NCI-H146 treated with DMSO at 0.1 percent for 48 hours (cell line): ENCODE measurements at regions not wholly inside any gene's neighbourhood (a gene's known extent, or its start where the extent isn't known, plus 50 kb on each side); places are given as distances from the start of the nearest gene placed in this dataset.
A peak's percentile ranks its signal among the peaks of the same experiment; 100 is the strongest.

Source experiments
- DNase-seq: peaks from one replicate; lab custom pipeline; 2025; ENCODE audit not compliant: unreplicated experiment; lab: John Stamatoyannopoulos, UW

DNA sequence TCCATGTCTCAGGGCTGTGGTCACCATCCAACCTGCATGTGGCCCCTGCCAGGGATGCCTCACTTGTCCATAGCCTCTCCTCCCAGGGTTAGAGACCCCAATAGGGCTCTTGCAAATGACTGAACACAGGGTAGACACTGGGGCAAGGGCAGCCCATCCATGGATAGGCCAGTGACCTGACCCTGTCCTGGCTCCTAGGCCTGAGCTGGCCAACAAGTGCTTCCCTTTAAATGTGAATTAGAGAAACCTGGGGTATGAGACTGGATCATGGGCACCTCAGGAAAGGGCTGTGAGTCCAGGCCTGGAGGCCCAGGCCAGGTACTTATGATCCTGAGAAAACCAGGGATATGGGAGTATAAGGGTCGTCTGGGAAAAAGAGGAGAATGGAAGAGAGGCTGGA, 64.5 kb downstream of the COPS8 start:
- DNase-seq = no peak

DNA sequence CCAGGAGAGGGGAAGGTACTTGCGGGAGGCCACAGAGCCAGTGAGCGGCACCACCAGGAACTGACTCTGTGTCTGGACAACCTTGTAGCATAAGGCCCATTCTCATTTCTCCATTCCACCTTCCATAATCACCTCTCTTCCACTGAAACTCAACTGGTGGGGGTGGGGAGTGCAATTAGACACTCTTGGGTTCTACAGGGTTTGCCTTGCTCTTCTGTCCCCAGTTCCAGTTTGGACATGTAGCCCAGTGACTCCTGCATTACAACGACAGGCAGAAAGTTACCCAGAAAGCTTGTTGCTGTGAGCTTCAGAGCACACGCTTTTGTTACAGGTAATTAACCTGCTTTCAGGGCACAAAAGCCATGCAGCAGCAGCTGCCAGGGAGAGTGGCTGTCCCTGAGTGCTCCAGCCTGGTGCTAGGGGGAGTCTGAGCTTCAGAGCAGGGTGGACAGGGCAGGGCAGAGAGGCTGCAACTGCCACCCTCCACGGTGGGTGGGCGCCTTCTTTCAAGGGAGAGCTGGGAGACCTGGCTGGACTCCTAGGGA, 65.2 kb downstream of the COPS8 start:
- peak; percentile 71 for DNase-seq

DNA sequence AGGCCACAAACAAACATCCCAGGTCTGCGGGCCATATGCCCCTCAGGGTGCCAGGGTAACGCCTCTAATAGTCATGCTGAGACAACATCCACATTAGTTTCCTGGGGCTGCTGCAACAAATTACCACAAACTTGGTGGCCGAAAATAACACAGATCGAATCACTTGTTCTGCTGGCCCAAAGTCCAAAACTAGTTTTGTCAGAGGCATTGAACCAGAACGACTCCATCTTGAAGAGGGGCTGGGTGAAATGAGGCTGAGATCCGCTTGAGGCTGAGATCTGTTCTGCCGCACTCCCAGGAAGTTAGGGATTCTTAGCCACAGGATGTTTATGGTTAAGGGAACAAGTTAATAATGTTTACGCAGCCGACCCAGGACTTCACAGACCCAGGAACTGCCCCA, 66.7 kb downstream of the COPS8 start:
- DNase-seq = no peak

DNA sequence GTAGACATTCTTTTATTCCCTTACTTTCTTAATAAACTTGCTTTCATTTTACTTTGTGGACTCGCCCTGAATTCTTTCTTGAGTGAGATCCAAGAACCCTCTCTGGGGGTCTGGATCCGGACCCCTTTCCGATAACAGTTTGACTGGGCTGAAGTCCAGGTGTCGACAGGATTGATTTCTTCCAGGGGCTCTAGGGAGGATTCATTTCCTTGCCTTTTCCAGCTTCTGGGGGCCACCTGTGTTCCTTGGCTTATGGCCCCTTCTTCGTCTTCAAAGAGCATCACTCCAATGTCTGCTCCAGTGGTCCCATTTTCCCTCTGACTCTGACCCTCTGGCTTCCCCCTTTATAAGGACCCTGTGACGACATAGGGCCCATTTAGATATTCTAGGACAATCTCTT, 67.5 kb downstream of the COPS8 start:
- DNase-seq = no peak

DNA sequence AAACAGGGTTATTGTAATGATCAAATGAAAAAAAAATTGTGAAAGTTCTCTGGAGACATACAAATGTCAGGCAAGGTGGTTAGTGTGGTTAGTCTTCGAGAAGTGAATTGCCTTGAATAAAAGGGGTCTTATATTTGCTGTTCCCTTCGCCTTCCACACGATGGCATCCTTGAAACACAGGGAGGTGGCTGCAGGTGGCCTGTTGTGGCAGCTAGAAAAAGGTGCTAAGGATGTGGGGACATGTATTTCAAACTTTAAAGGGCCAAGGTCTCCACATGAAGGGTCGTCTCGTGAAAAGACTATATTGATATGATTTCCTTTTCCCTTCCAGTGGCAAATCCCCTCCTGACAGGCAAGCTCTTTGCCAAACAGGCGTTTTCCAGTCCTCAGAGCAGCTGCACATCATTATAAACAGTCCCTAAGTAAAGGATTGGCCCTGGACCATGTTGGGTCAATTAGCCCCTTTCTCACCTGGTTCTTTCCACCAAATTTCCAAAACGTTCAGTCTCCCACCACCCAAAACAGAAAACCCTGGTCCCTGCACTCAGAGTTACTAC, 68.5 kb downstream of the COPS8 start:
- peak; percentile 37 for DNase-seq

DNA sequence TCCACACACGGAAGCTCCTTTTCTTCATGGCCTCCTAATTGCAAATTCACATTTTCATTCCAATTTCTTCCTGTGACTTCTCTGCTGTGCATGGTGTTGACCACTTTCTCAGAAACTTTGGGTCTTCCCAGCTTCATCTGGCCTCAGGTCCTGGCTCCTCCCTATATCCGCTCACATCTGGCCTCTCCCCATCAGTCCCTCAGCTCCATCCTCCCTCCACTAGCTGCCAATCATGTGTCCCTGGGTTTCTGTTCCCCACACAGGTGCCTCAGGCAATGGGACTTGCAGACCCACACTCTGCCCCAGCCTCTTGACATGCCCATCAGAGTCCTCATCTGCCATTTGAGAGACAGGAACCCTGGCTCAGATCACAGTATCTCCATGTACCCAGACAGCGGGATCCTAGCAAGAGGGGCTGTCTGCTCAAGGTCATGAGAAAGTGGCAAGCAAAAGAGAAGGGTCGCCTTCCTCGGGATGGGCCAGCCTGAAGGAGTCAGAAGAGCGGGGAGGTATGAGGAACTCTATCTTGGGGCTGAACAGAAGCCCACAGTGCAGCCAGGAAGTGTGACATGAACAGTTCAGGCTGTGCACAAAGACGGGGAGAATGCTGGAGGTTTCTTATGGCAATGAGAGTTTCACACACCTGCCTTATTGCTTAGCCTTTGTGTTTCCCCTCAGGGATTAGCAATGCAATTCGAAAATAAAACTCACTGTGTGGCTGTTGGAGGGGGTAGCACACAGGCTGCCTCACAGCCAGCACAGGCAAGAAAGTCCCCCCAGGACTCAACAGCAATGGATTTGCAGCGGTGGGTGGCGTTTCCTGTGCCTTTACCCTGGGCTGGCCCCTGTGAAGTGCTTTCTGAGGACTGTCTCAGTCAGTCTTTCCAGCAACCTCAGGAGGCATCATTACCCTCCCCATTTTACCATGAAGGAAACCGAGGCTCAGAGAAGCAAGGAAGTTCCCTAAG, 69.5 kb downstream of the COPS8 start:
- DNase-seq = no peak

DNA sequence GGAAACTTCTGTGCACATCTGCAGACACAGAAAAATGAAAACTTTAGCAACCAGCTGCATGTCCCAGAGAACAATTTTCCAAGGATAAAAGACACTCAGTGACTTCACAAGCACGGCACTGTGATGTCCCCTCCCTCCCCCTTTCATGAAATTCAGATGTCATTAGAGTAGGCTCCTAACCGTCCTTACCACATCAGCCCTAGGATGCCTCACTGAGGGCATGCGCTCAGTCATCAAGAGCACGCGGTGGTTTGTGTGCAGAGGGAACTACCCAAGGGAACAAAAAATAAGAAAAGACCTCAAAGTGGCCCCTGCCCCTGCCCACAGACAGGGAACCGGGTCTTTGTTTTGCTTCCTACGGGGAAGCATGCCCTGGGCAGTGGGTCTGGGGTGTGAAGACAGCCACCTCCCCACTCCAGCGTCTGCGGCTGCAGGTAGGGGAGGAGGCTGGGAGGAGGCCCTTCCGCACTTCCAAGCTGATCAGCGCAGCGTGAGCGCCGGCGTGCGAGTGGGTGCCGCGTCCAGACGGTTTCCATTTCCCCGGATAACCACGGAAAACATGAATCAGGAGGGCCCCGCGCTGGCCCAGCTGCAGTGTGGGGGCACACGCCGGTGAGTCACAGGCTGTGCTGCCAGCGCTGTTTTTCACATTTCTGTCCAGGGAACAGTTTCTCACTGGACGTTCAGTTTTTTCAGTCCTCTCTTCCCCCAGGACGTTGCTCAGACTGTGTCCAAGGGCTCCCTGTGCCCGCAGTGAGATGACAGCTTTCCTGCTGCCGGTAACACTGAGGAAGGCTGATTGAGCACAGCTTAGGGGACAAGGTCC, 70.6 kb downstream of the COPS8 start:
- DNase-seq = no peak

DNA sequence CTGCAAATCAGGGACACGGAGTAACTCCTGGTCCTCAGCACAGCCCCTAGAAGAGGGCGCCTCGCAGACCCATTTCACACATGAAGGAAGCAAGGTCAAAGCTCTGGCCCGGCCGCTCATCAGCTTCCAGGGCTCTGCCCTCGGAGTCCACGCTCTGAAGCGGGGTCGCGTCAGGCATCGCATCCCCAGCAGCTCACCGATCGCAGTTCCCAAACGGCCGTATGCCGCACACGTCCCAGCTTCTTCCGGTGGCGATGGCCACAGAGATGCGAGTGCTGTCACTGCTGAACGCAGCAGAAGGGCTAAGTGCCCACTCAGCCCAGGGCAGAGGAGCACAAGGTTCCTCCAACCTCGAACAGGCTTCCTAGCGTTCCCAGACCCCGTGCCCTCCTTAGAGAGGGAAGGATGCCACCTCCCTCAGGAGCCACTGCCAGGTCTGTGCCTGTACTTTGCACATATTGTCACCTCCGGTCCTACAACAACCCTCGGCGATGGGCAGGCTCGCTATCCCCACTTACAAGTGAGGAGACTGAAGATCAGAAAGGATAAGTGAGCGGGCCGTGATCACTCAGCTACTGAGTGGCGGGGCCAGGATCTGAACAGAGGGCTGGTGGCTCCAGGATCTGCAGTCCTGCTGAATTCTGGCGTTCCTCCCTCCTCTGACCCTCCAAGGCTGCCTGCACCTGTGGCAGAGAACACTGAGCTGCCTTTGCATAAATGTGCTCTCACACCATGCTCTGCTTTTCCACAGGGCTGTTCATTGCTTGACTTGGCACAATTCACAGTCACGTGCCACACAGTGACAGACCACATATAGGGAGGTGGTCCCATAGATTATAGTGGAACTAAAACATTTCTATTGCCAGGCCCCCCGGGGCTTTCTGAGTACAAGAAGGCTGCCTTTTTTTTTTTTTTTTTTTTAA, 71.4 kb downstream of the COPS8 start:
- DNase-seq = no peak

DNA sequence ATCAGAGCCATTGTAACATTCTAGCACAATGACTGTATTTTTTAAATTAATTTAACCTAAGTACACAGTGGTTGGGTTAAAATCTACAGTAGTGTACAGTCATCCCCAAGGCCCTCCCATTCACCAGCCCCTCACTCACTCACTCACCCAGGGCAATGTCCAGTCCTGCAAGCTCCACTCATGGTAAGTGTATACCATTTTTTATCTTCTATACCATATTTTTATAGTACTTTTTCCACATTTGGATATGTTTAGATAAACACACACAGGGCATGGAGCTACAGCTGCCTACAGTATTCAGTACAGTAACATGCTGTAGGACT, 72.1 kb downstream of the COPS8 start:
- DNase-seq = no peak

DNA sequence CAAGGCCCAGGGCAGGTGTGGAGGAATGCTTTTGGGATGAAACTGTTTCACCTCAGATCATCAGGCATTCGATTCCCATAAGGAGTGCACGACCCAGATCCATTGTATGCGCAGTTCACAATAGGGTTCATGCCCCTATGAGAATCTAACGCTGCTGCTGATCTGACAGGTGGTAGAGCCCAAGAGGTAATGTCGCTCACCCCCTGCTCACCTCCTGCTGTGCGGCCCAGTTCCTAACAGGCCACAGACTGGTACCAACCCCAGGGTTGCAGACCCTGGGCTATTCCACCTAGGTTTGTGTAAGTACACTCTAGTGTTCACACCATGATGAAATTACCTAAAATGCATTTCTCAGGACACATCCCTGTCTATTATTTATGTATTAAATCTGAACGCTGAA, 72.5 kb downstream of the COPS8 start:
- DNase-seq = no peak

DNA sequence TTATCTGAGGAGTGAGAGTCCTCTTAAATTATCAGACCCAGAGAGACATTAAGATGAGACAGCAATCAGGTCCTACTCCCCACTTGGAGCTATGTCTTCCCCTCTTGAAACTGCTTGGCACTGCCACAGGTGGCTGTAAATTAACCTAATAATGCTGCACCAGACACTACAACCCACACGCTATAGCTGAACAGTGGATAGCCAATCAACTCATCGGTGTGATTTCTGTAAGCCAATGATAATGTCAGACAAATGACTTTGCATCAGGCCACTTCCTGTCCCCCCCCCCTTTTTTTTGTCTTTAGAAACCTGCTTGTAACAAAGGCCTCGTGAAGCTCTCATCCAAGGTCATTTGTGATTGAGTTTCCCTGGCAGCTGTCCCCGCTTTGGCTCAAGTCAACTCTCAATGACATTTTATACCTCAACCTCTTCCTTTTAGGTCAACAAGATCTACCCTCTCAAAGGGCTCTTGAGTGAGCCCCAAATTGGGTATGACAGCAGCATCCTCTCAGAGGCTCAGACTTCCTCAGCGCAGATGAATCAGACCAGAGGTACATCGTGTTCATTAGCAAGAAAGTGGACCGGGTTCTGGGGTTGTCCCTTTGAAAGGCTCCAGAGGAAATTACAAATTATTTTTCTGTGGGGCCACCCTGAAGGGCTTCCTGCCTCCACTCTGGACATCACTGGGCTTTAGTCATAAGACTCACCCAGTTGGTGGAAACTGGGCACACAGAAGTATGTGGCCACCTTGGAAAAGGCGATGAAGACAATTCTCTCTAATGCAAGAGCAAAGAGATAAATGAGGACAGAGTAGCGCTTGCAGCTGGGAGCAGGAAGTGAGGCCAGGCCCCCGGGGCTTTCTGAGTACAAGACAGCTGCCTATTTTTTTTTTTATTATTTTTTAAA, 73.6 kb downstream of the COPS8 start:
- DNase-seq = no peak

DNA sequence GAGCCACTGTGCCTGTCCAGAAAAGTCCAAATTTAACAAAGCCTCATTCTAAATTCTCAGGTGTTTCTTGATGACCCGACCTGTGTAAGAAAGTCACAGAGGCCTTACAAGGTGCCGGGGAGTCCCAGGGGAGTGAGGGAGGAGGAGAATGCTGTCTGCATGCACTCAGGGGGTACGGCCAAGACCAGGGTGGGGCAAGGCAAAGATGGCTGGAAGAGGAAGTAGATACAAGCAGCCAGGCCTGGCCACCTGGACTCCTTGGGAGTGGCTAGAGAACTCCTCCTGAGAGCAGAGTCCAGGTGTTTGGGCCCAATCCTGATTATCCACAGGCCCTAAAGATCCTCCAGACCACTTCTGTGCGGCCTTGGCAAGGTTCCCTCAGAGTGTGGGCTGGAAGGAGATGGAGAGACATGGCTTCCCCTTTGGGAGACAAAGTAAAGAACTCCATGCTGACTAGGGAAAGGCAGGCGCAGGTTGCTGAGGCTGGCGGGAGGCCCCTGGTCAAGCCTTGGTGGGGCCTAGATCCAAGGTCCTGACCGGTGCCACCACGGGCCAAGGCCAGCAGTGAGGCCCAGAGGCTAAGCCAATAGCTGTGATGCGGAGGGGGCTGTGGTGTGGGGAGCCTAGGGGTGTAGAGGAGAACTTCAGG, 74.7 kb downstream of the COPS8 start:
- no peak for DNase-seq

DNA sequence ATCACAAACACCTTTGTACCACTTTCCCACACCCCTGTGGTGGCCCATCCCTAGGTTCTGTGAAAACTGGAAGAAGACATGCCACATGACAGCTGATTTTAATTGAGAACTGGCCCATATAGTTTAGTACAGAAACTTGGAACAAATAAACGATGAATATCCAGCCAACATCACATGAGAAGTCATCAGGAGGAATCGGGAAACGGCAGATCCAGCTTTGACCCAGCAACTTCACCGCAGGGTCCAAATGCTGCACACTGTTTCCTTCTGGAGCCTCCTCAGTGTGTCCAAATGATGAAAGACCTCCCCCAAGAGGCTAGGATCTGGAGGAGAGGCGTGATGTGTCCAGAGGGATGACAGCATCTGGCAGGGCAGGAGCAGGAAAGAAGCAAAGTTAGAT, 75.5 kb downstream of the COPS8 start:
- DNase-seq = no peak

DNA sequence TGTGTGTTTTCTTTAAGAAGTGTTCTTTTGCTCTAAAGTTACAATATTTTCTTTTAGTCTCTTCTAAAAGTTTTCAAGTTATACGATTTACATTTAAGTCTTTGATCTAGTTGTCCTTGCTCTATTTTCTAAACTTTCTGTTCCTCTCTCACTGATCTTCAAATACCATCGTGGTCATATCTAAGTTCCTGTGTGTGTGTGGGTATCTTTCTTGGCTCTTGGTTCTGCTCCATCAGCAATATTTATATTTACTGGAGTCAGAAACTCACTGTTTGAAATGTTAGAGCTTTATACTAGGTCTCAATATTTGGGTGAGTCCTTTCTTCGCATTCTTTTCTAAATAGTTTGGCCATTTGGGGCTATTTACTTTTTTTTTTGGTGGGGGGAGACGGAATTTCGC, 77.3 kb downstream of the COPS8 start:
- DNase-seq = no peak

DNA sequence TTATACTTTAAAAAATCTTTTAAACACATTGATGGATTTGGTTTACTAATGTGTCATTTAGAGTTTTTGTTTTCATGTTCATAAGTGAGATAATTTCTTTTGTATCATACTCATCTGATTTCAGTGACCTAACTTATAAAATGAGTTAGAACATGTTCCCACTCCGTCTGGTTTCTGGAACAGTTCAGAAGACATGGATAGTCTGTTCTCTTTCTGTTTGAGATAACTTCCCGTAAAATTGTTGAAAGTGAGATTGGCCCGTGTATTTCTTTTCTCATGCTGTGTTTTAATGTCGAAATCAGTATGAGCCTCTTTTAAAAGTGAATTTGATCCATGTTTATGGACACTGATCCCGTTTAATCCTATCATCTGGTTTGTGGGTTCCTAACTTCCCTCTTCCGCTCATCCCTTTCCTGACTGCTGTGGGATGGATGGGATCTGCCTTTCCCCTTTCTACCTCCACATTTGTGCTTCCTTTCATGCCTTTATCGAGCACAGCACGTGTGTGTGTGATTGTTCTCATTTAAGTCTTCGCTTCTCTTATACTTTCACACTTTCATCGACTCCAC, 78.9 kb downstream of the COPS8 start:
- DNase-seq = no peak

DNA sequence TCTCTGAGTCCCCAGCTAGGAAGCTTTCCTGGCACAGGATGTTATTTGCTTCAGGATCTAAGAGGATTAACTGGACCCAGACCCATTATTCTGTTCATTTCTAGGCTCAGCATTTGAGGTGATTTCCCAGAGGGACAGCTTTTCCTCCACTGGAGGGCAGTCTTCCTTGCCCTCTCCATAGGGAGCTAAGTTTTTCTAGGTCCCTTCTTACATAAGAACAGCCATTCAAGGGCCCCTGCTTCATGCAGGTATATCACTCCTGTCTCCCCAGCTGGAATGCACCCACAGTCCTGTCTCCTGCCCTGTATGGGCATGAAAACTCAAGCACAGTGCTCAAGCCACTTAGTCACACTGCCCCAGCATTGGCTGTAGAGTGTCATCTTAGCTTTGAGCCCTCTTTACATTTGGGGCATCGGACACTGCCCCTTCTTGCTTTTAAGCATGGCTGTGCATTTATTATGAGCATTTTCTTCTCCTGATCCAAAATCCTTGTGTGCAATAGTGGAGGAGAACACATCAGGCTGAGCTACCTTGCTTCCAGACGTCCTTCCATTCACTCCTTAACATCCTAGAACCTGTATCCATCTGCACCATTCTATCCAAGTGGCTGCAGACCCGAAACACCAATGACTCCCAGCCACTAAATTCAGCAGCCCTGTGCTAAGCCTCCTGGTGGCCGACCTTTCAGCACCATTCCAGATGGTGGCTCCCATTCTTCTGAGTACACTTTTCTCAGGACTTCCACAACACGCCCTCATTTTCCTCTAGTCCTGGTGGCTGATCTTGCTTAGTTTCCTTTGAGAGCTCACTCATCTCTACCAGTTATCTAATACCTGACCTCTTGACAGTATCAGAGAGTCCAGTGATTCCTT, 80.0 kb downstream of the COPS8 start:
- peak; percentile 9 for DNase-seq

DNA sequence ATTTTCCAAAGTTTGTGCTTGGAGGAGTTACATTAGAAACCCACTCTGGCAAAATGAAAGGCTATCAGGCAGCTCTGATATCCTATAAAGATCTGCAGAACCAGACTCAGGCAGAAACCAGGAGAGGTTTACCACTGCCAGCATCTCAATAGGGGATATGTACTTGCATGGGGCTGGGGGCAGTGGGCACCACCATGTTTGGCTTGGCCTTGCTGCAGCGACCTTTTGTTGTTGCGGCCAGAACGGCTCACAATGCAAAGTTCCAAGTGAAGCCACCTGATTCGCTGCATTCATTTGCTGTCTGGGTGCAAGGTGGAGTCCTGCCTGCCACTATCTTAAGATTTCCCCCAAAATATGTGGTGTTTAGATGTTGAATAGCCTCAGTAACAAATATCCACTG, 81.3 kb downstream of the COPS8 start:
- DNase-seq = no peak

DNA sequence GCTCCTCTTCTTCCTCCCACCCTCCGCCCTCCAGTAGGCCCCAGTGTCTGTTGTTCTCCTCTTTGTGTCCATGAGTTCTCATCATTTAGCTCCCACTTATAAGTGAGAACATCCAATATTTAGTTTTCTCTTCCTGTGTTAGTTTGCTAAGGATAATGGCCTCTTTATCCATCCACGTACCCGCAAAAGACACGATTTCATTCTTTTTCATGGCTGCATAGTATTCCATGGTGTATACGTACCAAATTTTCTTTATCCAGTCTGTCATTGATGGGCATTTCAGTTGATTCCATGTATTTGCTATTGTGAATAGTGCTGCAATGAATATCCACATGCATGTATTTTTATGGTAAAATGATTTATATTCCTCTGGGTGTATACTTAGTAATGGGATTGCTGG, 82.2 kb downstream of the COPS8 start:
- DNase-seq = no peak
